ENCODE measurements at regions not wholly inside any gene's neighbourhood (a gene's known extent, or its start where the extent isn't known, plus 50 kb on each side); places are given as distances from the start of the nearest gene placed in this dataset.
A peak's percentile ranks its signal among the peaks of the same experiment; 100 is the strongest.

DNA sequence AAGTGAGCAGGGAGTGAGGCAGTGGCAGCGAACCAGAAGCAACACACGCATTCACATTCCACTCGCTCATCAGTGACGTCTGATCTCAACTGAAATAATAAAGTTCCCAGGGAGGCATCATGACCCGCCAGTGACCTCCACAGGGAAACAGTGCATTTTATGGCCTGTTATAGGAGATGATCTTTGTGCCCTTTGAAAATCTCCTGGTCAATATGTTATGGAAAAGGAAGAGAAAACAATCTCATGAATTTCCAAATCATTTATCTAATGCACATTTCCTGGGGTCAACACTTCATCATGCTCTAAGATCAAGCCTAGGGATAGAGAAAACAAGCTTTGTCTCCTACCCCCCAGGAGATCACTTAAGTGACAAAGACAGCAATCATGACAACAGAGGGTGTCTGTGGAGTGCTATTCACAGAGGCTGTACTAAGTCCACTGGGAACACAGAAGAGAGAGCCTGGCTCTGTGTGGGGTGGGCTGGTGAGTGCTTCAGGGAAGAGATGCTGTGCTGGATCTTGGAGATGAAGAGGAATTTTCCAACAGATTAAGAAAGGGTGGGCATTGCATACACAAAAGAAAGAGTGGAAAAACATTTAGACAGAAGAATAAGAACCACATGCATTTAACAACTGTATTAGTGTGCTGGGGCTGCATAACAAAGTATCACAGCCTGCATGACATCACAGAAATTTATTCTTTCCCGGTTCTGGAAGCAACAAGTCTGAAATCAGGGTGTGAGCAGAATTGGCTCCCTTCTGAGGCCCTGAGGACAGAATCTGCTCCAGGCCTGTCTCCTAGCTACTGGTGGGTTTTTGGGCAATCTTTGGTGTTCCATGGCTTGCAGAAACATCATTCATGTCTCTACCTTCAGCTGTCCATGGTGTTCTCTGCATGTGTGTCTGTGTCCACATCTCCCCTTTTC is 613.9 kb upstream of the IGFBP3 start:
- Histone ChIP-seq H3K23ac (ENCODE audit: low read depth, low read length) (peak overlapping the region; percentile 60), H3K27me3 (ENCODE audit: control insufficient read depth, insufficient read depth, low read length) (no peaks in the 10 kb centered on the region), H2AK9ac (replicated peaks; ENCODE audit: low read depth, low read length, poor library complexity) (no peak overlapping the region), H3K56ac (ENCODE audit: extremely low read depth, insufficient read depth, low read length) (no peak overlapping the region), H2AK5ac (ENCODE audit: low read depth, low read length) (peak overlapping the region; percentile 65), H2BK15ac (ENCODE audit: low read depth, low read length) (peak overlapping the region; percentile 67; the same call in 1 of the 3 replicates), H3K4me1 (ENCODE audit: control insufficient read depth, insufficient read depth, low read length) (peaks cover 8% of the 10 kb centered on the region), H3K9me3 (ENCODE audit: control insufficient read depth, insufficient read depth, low read length) (peaks cover 5% of the 10 kb centered on the region), H3K18ac (ENCODE audit: low read depth, low read length) (peak overlapping the region; percentile 75), H2AFZ (replicated peaks; ENCODE audit: low read length, poor library complexity) (no peak overlapping the region), H4K91ac (ENCODE audit: insufficient read depth, low read depth, low read length) (peak overlapping the region; percentile 56; the same call in 1 of the 2 replicates), H3K4me3 (ENCODE audit: insufficient read depth, low read depth, low read length) (no peak overlapping the region), H2BK120ac (ENCODE audit: low read depth, low read length) (peak overlapping the region; percentile 93), H3K14ac (replicated peaks; ENCODE audit: low read depth, low read length) (peak overlapping the region; percentile 87), H3K9me1 (ENCODE audit: insufficient read depth, low read length) (peaks cover 7% of the 10 kb centered on the region), H3K79me1 (ENCODE audit: low read depth in 1 of 2, low read length in 2 of 2) (no peaks in the 10 kb centered on the region), H4K5ac (ENCODE audit: low read depth, low read length) (peak overlapping the region; percentile 66), H3K4ac (ENCODE audit: low read depth, low read length) (peak overlapping the region; percentile 83; the same call in 1 of the 2 replicates), H3K4me2 (ENCODE audit: low read depth, low read length) (no peak overlapping the region; the same call in 1 of the 2 replicates), H3K36me3 (ENCODE audit: control insufficient read depth, insufficient read depth, low read length) (no peaks in the 10 kb centered on the region), H3K9ac (ENCODE audit: low read depth, low read length) (no peak overlapping the region), H4K20me1 (ENCODE audit: insufficient read depth, low read length) (no peaks in the 10 kb centered on the region), H3K27ac (ENCODE audit: insufficient read depth, low read length) (peak overlapping the region; percentile 76), H4K8ac (ENCODE audit: low read depth in 2 of 2, low read length in 2 of 2) (peak overlapping the region; percentile 30 to 61; a peak in 3 of 4 replicates), H2BK5ac (ENCODE audit: low read depth, low read length, poor library complexity, severe bottlenecking) (peak overlapping the region; percentile 84), H2BK20ac (ENCODE audit: low read depth, low read length) (peak overlapping the region; percentile 59)
- WGBS, 2 experiments (ENCODE audit: extremely low coverage in 2 of 2, insufficient read length in 1 of 2): no CpG with 5 or more reads among the region's 6 CpGs
- dilution Hi-C loops (cut with HindIII; ENCODE audit: low sequenced_read_pairs, unreplicated experiment) (no loop called here), intact Hi-C loops (cut with micrococcal nuclease) (loop anchor here (5.0 kb wide), 1 partner anchor 613 kb away; the partner anchor contains the start of gene IGFBP3), in situ Hi-C loops (cut with MboI; ENCODE audit: low sequenced_read_pairs) (no loop called here)
- ChIA-PET CTCF (no interaction called here), POLR2A (ENCODE audit: unreplicated experiment) (no interaction called here)
- TF ChIP-seq MAFK (IDR thresholded peaks at IDR 0.05; ENCODE audit: low read depth, low read length): no peak
- no peak for TF ChIP-seq MAZ (IDR thresholded peaks at IDR 0.05; ENCODE audit: borderline replicate concordance, low read depth, low read length)
- TF ChIP-seq RFX5 (IDR thresholded peaks at IDR 0.05; ENCODE audit: low read depth, low read length): no peak
- TF ChIP-seq FOS (IDR thresholded peaks at IDR 0.05; ENCODE audit: low read depth, low read length): no peak
- 0 out of 2 replicates have a peak, but pooled peaks have one; percentile 27 for TF ChIP-seq BHLHE40 (IDR thresholded peaks at IDR 0.05; ENCODE audit: low read depth, low read length)
- TF ChIP-seq RCOR1 (IDR thresholded peaks at IDR 0.05; ENCODE audit: insufficient replicate concordance, low read length): no peak
- ATAC-seq (ENCODE audit: low read depth) (peak; percentile 85), DNase-seq (peak; percentile 93)
- no TSS peak for BruUV-seq (replicated peaks)

Data from IMR-90 (cell line).